GM23338 (cell line): ENCODE measurements at regions not wholly inside any gene's neighbourhood (a gene's known extent, or its start where the extent isn't known, plus 50 kb on each side); places are given as distances from the start of the nearest gene placed in this dataset.
A peak's percentile ranks its signal among the peaks of the same experiment; 100 is the strongest.

Source experiments
- ATAC-seq: fragments of 200-7000 bp; cut with Tn5 transposase; 3 replicates; pipeline ENCODE4 v1.9.1; 2020
- DNase-seq: peaks from one replicate; pipeline ENCODE4 v3.0.0-alpha.2; 2015; ENCODE audit warnings: low spot score
- H2AFZ ChIP-seq: fragments of 200-600 bp; sonication (generic); 2 replicates; pipeline ENCODE4 v1.8.0; 2016; ENCODE audit warnings: antibody characterized with exemption, mild to moderate bottlenecking, moderate library complexity
- H3F3A ChIP-seq: fragments of 200-600 bp; sonication (generic); replicated peaks from 2 replicates; pipeline ENCODE4 v1.8.0; 2017; ENCODE audit warnings: antibody characterized with exemption, mixed run types, low read depth
- H3K27ac ChIP-seq: fragments of 200-600 bp; sonication (generic); 2 replicates; pipeline ENCODE4 v1.6.1; 2016; ENCODE audit warnings: low read depth
- H3K27me3 ChIP-seq: fragments of 200-600 bp; sonication (generic); 2 replicates; pipeline ENCODE4 v1.8.0; 2016; ENCODE audit warnings: mild to moderate bottlenecking, mixed run types, moderate library complexity; ENCODE audit not compliant: insufficient read depth
- H3K36me3 ChIP-seq: fragments of 200-600 bp; sonication (generic); 2 replicates; pipeline ENCODE4 v1.8.0; 2016; ENCODE audit warnings: mild to moderate bottlenecking; ENCODE audit not compliant: insufficient read depth
- H3K4me1 ChIP-seq: fragments of 200-600 bp; sonication (generic); 2 replicates; pipeline ENCODE4 v1.8.0; 2016; ENCODE audit warnings: mild to moderate bottlenecking, moderate library complexity; ENCODE audit not compliant: insufficient read depth
- H3K4me2 ChIP-seq: fragments of 200-600 bp; sonication (generic); 2 replicates; pipeline ENCODE4 v1.7.1; 2017; ENCODE audit warnings: mixed run types
- H3K4me3 ChIP-seq: fragments of 200-600 bp; sonication (generic); 2 replicates; pipeline ENCODE4 v1.6.1; 2016; ENCODE audit warnings: mixed run types
- H3K79me2 ChIP-seq: fragments of 200-600 bp; sonication (generic); replicated peaks from 2 replicates; pipeline ENCODE4 v1.8.0; 2017; ENCODE audit warnings: mild to moderate bottlenecking; ENCODE audit not compliant: insufficient read depth
- H3K9me2 ChIP-seq: fragments of 200-600 bp; sonication (generic); 2 replicates; pipeline ENCODE4 v1.8.0; 2017; ENCODE audit not compliant: insufficient read depth
- H4K20me1 ChIP-seq: fragments of 200-600 bp; sonication (generic); replicated peaks from 2 replicates; pipeline ENCODE4 v1.8.0; 2017; ENCODE audit warnings: mild to moderate bottlenecking; ENCODE audit not compliant: insufficient read depth
- H3K27ac Mint-ChIP-seq: 2 replicates; pipeline ENCODE4 v1.8.0; 2020; ENCODE audit warnings: inconsistent platforms, mild to moderate bottlenecking, moderate library complexity, mixed read lengths
- H3K27me3 Mint-ChIP-seq: 3 replicates; pipeline ENCODE4 v1.8.0; 2022; ENCODE audit warnings: low read depth, mild to moderate bottlenecking, moderate library complexity, mixed read lengths, inconsistent platforms; ENCODE audit not compliant: insufficient read depth, poor library complexity
- H3K36me3 Mint-ChIP-seq: 3 replicates; pipeline ENCODE4 v1.8.0; 2021; ENCODE audit warnings: low read depth, mild to moderate bottlenecking, inconsistent platforms, moderate library complexity, mixed read lengths
- H3K4me1 Mint-ChIP-seq: 3 replicates; pipeline ENCODE4 v1.8.0; 2020; ENCODE audit warnings: mild to moderate bottlenecking, inconsistent platforms, mixed read lengths
- H3K4me3 Mint-ChIP-seq: 3 replicates; pipeline ENCODE4 v1.8.0; 2021; ENCODE audit warnings: moderate library complexity, mild to moderate bottlenecking, inconsistent platforms, mixed read lengths
- H3K9me3 Mint-ChIP-seq: 3 replicates; pipeline ENCODE4 v1.8.0; 2020; ENCODE audit warnings: moderate library complexity, mild to moderate bottlenecking, inconsistent platforms, mixed read lengths
- CREB1 ChIP-seq: fragments of 250-450 bp; sonication (Bioruptor Pico); IDR thresholded peaks from 2 replicates; pipeline ENCODE4 v1.5.0; 2020; ENCODE audit warnings: low read depth, mild to moderate bottlenecking, moderate library complexity
- EZH2phosphoT487 ChIP-seq: fragments of 200-600 bp; sonication (generic); IDR thresholded peaks from one replicate; pipeline ENCODE4 v1.8.1; 2018; ENCODE audit warnings: antibody characterized with exemption; ENCODE audit not compliant: unreplicated experiment
- JUNB ChIP-seq: IDR thresholded peaks from one replicate; pipeline ENCODE4 v1.6.1; 2016; ENCODE audit warnings: antibody characterized with exemption; ENCODE audit not compliant: unreplicated experiment
- NANOG ChIP-seq: IDR thresholded peaks from 2 replicates; pipeline ENCODE4 v1.6.1; 2016; ENCODE audit warnings: antibody characterized with exemption, borderline replicate concordance
- POLR2AphosphoS5 ChIP-seq: IDR thresholded peaks from 2 replicates; pipeline ENCODE4 v1.6.1; 2016; ENCODE audit warnings: antibody characterized with exemption, low read depth
- STAT1 ChIP-seq: IDR thresholded peaks from one replicate; pipeline ENCODE4 v1.6.1; 2016; ENCODE audit warnings: antibody characterized with exemption; ENCODE audit not compliant: unreplicated experiment
- ZNF331 ChIP-seq: fragments of 250-450 bp; sonication (Bioruptor Pico); IDR thresholded peaks from 2 replicates; pipeline ENCODE4 v1.5.0; 2020; ENCODE audit warnings: low read depth, mild to moderate bottlenecking, moderate library complexity
- ZNF462 ChIP-seq: fragments of 250-450 bp; sonication (Bioruptor Pico); IDR thresholded peaks from 2 replicates; pipeline ENCODE4 v1.5.0; 2020; ENCODE audit warnings: mild to moderate bottlenecking, moderate library complexity
- TF ChIP-seq, protein P1 (sequence below): IDR thresholded peaks from 2 replicates; pipeline ENCODE4 v1.6.1; 2016; ENCODE audit warnings: antibody characterized with exemption
- TF ChIP-seq, protein P2 (sequence below), 2 experiments: fragments of 200-600 bp in 1 of 2; sonication (generic) in 1 of 2; conservative IDR thresholded peaks; 2 replicates each; pipeline versions ENCODE4 v1.5.1 to v1.6.1; 2016 to 2017; ENCODE audit warnings: antibody characterized with exemption in 2 of 2, low read depth in 2 of 2, mild to moderate bottlenecking in 2 of 2, moderate library complexity in 1 of 2

- no peaks in the 10 kb centered on the region for H3K36me3 ChIP-seq
These were observed 219.7 kb upstream of the SETMAR start for GRCh38 chr3:4083225-4084015.

DNA sequence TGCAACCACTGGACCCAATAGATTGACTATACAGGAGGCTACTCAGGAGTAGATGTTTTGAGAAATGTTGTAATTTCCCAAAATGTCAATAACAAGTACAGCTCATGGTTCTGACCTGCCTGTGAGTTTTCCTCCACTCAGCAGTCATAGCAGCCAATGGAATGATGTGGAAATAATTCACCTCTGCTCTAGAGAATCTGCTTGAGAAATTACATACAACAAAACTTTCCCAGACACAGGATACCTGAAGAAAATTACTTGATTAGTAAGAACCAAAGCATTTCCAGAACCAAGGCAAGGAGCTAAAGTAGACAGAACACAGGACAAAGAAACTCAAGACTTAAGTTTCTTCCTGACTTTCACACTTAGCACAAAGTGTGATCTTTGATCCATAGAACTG is 218.9 kb upstream of the SETMAR start:
- TF ChIP-seq ZNF462 (CRISPR knock-in tag), result no peak
- TF ChIP-seq STAT1, result no peak
- TF ChIP-seq JUNB, result no peak
- no peak for TF ChIP-seq NANOG
- TF ChIP-seq ZNF331 (CRISPR knock-in tag), result no peak
- no peak for TF ChIP-seq CREB1 (CRISPR knock-in tag)
- TF ChIP-seq EZH2phosphoT487, result no peak
- no peak for TF ChIP-seq POLR2AphosphoS5
- no peak overlapping the region for H2AFZ ChIP-seq
- Mint-ChIP-seq H3K9me3 (peaks cover 60% of the 10 kb centered on the region), H3K27me3 (no peaks in the 10 kb centered on the region), H3K36me3 (no peaks in the 10 kb centered on the region), H3K4me3 (no peak overlapping the region), H3K27ac (no peak overlapping the region), H3K4me1 (no peaks in the 10 kb centered on the region)
- no peak for DNase-seq
- no peaks in the 10 kb centered on the region for H3F3A ChIP-seq
- no peaks in the 10 kb centered on the region for H4K20me1 ChIP-seq
- H3K4me1 ChIP-seq, result no peaks in the 10 kb centered on the region
- H3K4me3 ChIP-seq, result no peak overlapping the region
- no peaks in the 10 kb centered on the region for H3K9me2 ChIP-seq
- no peak overlapping the region for H3K4me2 ChIP-seq
- H3K79me2 ChIP-seq, result no peaks in the 10 kb centered on the region
- H3K27ac ChIP-seq, result no peak overlapping the region
- no peaks in the 10 kb centered on the region for H3K36me3 ChIP-seq
- ATAC-seq, result no peak
- no peaks in the 10 kb centered on the region for H3K27me3 ChIP-seq

More at GRCh38 chr3:4083225-4084015, 219.7 kb upstream of the SETMAR start:
- Mint-ChIP-seq H3K4me1 (no peaks in the 10 kb centered on the region), H3K27ac (no peak overlapping the region), H3K27me3 (no peaks in the 10 kb centered on the region), H3K9me3 (peaks cover 62% of the 10 kb centered on the region), H3K36me3 (no peaks in the 10 kb centered on the region), H3K4me3 (no peak overlapping the region)
- TF ChIP-seq, protein P1, sequence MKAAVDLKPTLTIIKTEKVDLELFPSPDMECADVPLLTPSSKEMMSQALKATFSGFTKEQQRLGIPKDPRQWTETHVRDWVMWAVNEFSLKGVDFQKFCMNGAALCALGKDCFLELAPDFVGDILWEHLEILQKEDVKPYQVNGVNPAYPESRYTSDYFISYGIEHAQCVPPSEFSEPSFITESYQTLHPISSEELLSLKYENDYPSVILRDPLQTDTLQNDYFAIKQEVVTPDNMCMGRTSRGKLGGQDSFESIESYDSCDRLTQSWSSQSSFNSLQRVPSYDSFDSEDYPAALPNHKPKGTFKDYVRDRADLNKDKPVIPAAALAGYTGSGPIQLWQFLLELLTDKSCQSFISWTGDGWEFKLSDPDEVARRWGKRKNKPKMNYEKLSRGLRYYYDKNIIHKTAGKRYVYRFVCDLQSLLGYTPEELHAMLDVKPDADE, result no peak
- TF ChIP-seq, protein P2, sequence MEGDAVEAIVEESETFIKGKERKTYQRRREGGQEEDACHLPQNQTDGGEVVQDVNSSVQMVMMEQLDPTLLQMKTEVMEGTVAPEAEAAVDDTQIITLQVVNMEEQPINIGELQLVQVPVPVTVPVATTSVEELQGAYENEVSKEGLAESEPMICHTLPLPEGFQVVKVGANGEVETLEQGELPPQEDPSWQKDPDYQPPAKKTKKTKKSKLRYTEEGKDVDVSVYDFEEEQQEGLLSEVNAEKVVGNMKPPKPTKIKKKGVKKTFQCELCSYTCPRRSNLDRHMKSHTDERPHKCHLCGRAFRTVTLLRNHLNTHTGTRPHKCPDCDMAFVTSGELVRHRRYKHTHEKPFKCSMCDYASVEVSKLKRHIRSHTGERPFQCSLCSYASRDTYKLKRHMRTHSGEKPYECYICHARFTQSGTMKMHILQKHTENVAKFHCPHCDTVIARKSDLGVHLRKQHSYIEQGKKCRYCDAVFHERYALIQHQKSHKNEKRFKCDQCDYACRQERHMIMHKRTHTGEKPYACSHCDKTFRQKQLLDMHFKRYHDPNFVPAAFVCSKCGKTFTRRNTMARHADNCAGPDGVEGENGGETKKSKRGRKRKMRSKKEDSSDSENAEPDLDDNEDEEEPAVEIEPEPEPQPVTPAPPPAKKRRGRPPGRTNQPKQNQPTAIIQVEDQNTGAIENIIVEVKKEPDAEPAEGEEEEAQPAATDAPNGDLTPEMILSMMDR (conservative IDR thresholded peaks at IDR 0.05; ENCODE audit: low read depth in 2 of 2), result peak in 1 of 2 experiments; percentile 42; a peak in 2 of 4 replicates
- Histone ChIP-seq H4K20me1 (no peaks in the 10 kb centered on the region), H3K9me2 (no peaks in the 10 kb centered on the region), H3F3A (no peaks in the 10 kb centered on the region), H3K79me2 (no peaks in the 10 kb centered on the region), H3K27ac (no peak overlapping the region), H3K4me1 (no peaks in the 10 kb centered on the region), H2AFZ (no peak overlapping the region), H3K4me2 (no peak overlapping the region), H3K4me3 (no peak overlapping the region), H3K27me3 (no peaks in the 10 kb centered on the region)
- ATAC-seq, result no peak
- no peak for DNase-seq
